Body of pancreas (tissue), 4 donors: ENCODE measurements at regions not wholly inside any gene's neighbourhood (a gene's known extent, or its start where the extent isn't known, plus 50 kb on each side); places are given as distances from the start of the nearest gene placed in this dataset.

Source experiments
- ATAC-seq: fragments of 150-250 bp; one replicate; pipeline ENCODE4 v1.9.1; 2016
- DNase-seq, 4 donors: peaks; one replicate each; pipeline ENCODE4 v3.0.0-alpha.2; 2019
- H3K27ac ChIP-seq, 4 donors: fragments of 200-600 bp; sonication (generic); 1 replicate in 3 of 4; 2 replicates in 1 of 4; pipeline versions ENCODE4 v1.5.1 to v1.6.1; 2016 to 2019; ENCODE audit warnings: mild to moderate bottlenecking in 1 of 4, mixed read lengths in 1 of 4, moderate library complexity in 1 of 4
- H3K27me3 ChIP-seq, 2 donors: fragments of 200-600 bp; sonication (generic); one replicate each; pipeline ENCODE4 v1.6.0; 2016; ENCODE audit warnings: mild to moderate bottlenecking in 1 of 2
- H3K36me3 ChIP-seq, 2 donors: fragments of 200-600 bp; sonication (generic); replicated peaks in 1 of 2; 2 replicates each; pipeline ENCODE4 v1.5.1; 2016; ENCODE audit warnings: low read depth in 2 of 2; ENCODE audit not compliant: insufficient read depth in 1 of 2
- H3K4me1 ChIP-seq: fragments of 200-600 bp; sonication (generic); one replicate; pipeline ENCODE4 v1.6.0; 2016
- H3K4me3 ChIP-seq, 2 donors: fragments of 200-600 bp; sonication (generic); 1 replicate in 1 of 2; 2 replicates in 1 of 2; pipeline ENCODE4 v1.5.1; 2016 to 2019
- H3K9me3 ChIP-seq, 3 donors: fragments of 200-600 bp; sonication (generic); 1 replicate in 2 of 3; 2 replicates in 1 of 3; pipeline ENCODE4 v1.5.1; 2016
- POLR2A ChIP-seq, 3 donors: fragments of 450-650 bp; IDR thresholded peaks; one replicate each; pipeline ENCODE4 v1.6.1; 2016; ENCODE audit warnings: antibody characterized with exemption in 3 of 3, mild to moderate bottlenecking in 2 of 3
- WGBS, 2 donors: methylation state at CpG; one replicate each; pipeline ENCODE4 v1.1.5; 2017; 5-methylcytosine and 5-hydroxymethylcytosine counted together
- intact Hi-C: fragments of 100-400 bp; cut with DNase I; formaldehyde crosslinking; loops from one replicate; pipeline ENCODE4 v1.15.1; 2023
- TF ChIP-seq, protein P1 (sequence below), 7 experiments: fragments of 450-650 bp in 4 of 7; fragments of 200-600 bp in 3 of 7; sonication (generic) in 3 of 7; IDR thresholded peaks; one replicate each; pipeline ENCODE4 v1.5.1; 2016 to 2019; ENCODE audit warnings: antibody characterized with exemption in 7 of 7

DNA sequence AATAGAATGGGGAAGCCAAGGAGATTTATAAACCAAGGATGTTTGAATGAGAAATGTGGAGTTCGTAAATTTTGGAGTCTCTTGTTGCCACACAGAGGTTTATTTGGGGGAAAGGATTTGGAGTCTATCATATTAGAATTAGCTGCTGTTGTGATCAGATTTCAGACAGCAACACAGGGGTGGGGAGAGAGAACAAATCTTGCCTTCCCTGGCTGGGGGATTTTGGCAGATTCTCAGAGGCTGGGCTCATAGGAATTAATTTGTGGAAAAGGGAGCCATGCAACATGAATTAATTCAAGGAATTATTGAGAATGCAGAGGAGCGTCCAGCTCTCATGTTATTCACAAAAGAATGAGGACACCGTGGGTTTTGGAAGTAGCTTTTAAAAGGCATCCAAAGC is 73.9 kb upstream of the PRMT8 start:
- no peak overlapping the region for H3K4me3 ChIP-seq
- ATAC-seq: no peak
- intact Hi-C loops: no loop called here
- no peak for TF ChIP-seq POLR2A (IDR thresholded peaks at IDR 0.05)
- TF ChIP-seq, protein P1, sequence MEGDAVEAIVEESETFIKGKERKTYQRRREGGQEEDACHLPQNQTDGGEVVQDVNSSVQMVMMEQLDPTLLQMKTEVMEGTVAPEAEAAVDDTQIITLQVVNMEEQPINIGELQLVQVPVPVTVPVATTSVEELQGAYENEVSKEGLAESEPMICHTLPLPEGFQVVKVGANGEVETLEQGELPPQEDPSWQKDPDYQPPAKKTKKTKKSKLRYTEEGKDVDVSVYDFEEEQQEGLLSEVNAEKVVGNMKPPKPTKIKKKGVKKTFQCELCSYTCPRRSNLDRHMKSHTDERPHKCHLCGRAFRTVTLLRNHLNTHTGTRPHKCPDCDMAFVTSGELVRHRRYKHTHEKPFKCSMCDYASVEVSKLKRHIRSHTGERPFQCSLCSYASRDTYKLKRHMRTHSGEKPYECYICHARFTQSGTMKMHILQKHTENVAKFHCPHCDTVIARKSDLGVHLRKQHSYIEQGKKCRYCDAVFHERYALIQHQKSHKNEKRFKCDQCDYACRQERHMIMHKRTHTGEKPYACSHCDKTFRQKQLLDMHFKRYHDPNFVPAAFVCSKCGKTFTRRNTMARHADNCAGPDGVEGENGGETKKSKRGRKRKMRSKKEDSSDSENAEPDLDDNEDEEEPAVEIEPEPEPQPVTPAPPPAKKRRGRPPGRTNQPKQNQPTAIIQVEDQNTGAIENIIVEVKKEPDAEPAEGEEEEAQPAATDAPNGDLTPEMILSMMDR (IDR thresholded peaks at IDR 0.05): no peak
- no peaks in the 10 kb centered on the region for H3K9me3 ChIP-seq
- WGBS, 2 donors: 80 to 82% methylated on average over 3 of the region's 3 CpGs
- no peak for DNase-seq
- peaks cover 32% of the 10 kb centered on the region for H3K4me1 ChIP-seq
- H3K36me3 ChIP-seq: no peaks in the 10 kb centered on the region
- H3K27me3 ChIP-seq: no peaks in the 10 kb centered on the region
- H3K27ac ChIP-seq: no peak overlapping the region

DNA sequence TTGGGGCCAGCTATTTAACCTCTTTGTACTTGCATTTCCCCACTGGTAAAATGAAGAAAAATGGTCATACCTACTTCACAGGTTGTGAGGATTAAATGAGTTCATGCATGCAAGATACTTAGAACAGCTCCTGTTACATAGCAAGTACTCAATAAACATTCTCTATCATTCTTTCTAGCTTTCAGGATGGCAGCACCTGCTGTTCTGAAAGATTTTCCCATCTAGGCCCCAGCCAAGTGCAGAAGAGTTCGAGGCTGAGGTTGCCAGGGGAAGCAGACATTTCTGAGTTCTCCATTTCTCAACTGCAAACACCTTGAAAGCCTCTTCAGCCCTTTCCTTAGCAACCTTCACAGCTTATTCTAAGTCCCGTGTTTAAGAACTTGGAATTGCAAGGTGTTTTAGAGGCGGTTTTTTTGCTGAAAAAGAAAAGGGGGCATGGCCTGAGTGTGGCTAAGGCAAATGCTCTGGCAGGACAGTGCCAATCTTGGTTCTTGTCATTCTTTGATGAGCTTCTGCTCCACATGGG is 73.0 kb upstream of the PRMT8 start:
- Histone ChIP-seq H3K36me3 (no peaks in the 10 kb centered on the region), H3K27ac (peak overlapping the region in 1 of 4 donors; percentile 26), H3K4me1 (peaks cover 32% of the 10 kb centered on the region), H3K27me3 (no peaks in the 10 kb centered on the region), H3K9me3 (no peaks in the 10 kb centered on the region), H3K4me3 (no peak overlapping the region)
- ATAC-seq (peak; percentile 58), DNase-seq (peak; percentile 24 to 63 (median 40))
- 58 to 61% methylated on average over 3 of the region's 3 CpGs for WGBS, 2 donors
- intact Hi-C loops: no loop called here
- TF ChIP-seq POLR2A (IDR thresholded peaks at IDR 0.05): no peak
- TF ChIP-seq, protein P1 (IDR thresholded peaks at IDR 0.05): no peak

DNA sequence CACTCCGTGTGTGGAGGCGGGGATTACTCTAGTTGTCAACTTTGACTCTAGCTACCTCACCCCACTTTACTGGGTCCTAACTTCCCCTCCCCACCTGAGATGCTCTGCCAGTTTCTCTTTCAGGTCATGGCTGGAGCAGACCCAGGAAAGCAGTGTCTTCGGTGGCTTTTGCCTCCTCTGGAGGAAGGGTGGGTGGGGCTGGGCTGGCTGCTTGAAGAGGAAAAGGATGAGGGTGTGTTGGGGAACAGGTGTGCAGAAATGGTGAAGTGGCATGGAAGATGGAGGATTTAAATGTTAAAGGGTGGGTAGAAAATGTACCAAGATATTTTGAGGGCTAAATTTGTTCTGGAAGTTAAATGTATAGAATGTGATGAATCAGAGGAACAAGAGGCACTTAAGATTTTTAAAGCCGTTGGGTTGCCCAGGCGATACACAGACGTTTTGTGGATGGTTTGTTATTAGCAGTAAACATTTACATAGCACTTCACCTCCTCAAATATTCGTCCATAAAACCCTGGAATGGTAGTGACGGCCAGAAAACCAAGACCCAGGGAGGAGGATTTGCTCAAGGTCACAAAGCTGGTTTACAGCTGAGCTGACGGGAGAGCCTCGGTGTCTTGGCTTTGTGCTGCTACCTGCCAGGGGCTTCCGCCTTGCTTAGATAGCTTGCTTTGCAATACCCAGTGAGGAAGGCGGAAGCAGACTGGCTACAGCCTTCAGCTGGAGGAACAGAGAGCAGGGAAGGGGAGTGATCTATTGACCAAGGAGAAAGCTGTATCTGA is 72.2 kb upstream of the PRMT8 start:
- no peak for TF ChIP-seq POLR2A (IDR thresholded peaks at IDR 0.05)
- TF ChIP-seq, protein P1 (IDR thresholded peaks at IDR 0.05): no peak
- no peak overlapping the region for H3K27ac ChIP-seq
- peaks cover 32% of the 10 kb centered on the region for H3K4me1 ChIP-seq
- peak in 1 of 4 donors; percentile 7 for DNase-seq
- H3K9me3 ChIP-seq: no peaks in the 10 kb centered on the region
- no peak for ATAC-seq
- no peaks in the 10 kb centered on the region for H3K27me3 ChIP-seq
- intact Hi-C loops: no loop called here
- WGBS, 2 donors: 60 to 63% methylated on average over 12 of the region's 12 CpGs
- no peaks in the 10 kb centered on the region for H3K36me3 ChIP-seq
- H3K4me3 ChIP-seq: no peak overlapping the region

DNA sequence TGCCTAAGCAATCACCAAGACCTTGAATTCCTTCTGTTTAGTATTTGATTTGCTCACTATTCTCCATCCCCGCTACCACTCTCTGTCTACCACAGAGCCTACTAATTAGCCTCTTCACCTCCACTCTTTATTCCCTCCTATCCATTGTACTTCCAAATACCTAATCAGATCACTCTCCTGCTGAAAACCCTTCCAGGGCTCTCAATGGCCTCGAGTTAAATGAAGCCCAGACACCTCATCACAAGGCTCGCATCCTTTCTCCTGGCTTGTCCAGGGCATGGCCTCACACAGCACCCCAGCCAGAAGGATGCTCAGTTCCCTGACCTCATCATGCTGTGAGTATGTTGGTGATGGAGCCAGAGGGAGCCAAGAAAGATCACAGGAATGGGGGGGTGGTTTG is 71.4 kb upstream of the PRMT8 start:
- no peaks in the 10 kb centered on the region for H3K36me3 ChIP-seq
- no peak for TF ChIP-seq POLR2A (IDR thresholded peaks at IDR 0.05)
- TF ChIP-seq, protein P1 (IDR thresholded peaks at IDR 0.05): no peak
- H3K27me3 ChIP-seq: no peaks in the 10 kb centered on the region
- intact Hi-C loops: no loop called here
- no peak for DNase-seq
- ATAC-seq: no peak
- H3K4me3 ChIP-seq: no peak overlapping the region
- peaks cover 32% of the 10 kb centered on the region for H3K4me1 ChIP-seq
- H3K9me3 ChIP-seq: no peaks in the 10 kb centered on the region
- 52 to 68% methylated on average over 3 of the region's 3 CpGs for WGBS, 2 donors
- no peak overlapping the region for H3K27ac ChIP-seq

DNA sequence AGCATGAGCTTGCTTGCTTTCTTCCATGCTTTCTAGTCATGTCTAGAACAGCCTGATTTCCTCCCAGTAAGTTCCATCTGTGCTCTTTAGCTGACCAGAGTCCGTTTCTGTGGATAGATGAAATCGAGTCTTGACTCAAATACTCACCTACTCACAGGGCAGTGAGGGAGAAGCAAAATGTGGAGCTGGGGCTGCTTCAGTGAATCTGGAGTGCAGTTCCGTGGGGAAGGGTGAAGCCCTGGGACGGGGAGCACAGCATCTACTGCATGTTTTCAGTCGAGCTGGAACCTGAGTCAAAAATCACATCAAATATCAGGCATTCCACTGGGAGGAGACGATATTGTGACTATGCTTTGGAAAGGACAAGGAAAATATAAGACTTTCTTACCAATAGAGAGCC is 70.3 kb upstream of the PRMT8 start:
- DNase-seq: no peak
- no peak for ATAC-seq
- Histone ChIP-seq H3K4me3 (no peak overlapping the region), H3K36me3 (no peaks in the 10 kb centered on the region), H3K27me3 (no peaks in the 10 kb centered on the region), H3K27ac (no peak overlapping the region), H3K9me3 (no peaks in the 10 kb centered on the region), H3K4me1 (peaks cover 32% of the 10 kb centered on the region)
- intact Hi-C loops: no loop called here
- no peak for TF ChIP-seq POLR2A (IDR thresholded peaks at IDR 0.05)
- TF ChIP-seq, protein P1 (IDR thresholded peaks at IDR 0.05): no peak
- 56 to 73% methylated on average over 6 of the region's 6 CpGs for WGBS, 2 donors
